HepG2 (cell line): ENCODE measurements at regions not wholly inside any gene's neighbourhood (a gene's known extent, or its start where the extent isn't known, plus 50 kb on each side); places are given as distances from the start of the nearest gene placed in this dataset.

Experiments
- ATAC-seq: fragments of 200-7000 bp; cut with Tn5 transposase; 3 replicates; pipeline ENCODE4 v1.9.1; 2020; ENCODE audit warnings: mild to moderate bottlenecking, moderate library complexity
- BruUV-seq: library from RNA; stranded (reverse); fragments of 400-500 nt; replicated peaks from 2 replicates; lab custom pipeline; 2021; lab: Mats Ljungman, UMichigan
- CTCF ChIA-PET: fragments of 300-600 bp; formaldehyde crosslinking; extraction: SDS; loops from one replicate; lab custom pipeline; 2021; ENCODE audit warnings: low total read pairs, inconsistent platforms, low intra/inter-chr PET ratio; lab: Yijun Ruan, JAX
- POLR2A ChIA-PET: fragments of 350-600 bp; sonication (Branson Sonifier 250); formaldehyde crosslinking; loops from one replicate; lab custom pipeline; 2020; ENCODE audit warnings: antibody characterized with exemption, inconsistent platforms; lab: Yijun Ruan, JAX
- DNase-seq: peaks from one replicate; pipeline ENCODE4 v3.0.0-alpha.2; 2015; ENCODE audit warnings: low spot score
- FAIRE-seq: peaks from 3 replicates; lab custom pipeline; 2011; peaks lifted over from hg19 to GRCh38; lab: Jason Lieb, UNC
- H2AFZ ChIP-seq: one replicate; pipeline ENCODE4 v1.6.1; 2011; ENCODE audit warnings: low read length, inconsistent platforms
- H3K27ac ChIP-seq: fragments of 300-600 bp; 3 replicates; pipeline ENCODE4 v1.8.0; 2011; ENCODE audit warnings: mixed run types, mild to moderate bottlenecking, mixed read lengths, low read length, inconsistent platforms; ENCODE audit not compliant: insufficient read depth; ENCODE audit errors: extremely low read length
- H3K27me3 ChIP-seq, 2 experiments: fragments of 200-600 bp in 1 of 2; 2 replicates in 1 of 2; 3 replicates in 1 of 2; pipeline versions ENCODE4 v1.6.0 to v1.8.0; 2011; ENCODE audit warnings: low read length in 2 of 2, mild to moderate bottlenecking in 2 of 2, moderate library complexity in 2 of 2, inconsistent platforms in 1 of 2; ENCODE audit not compliant: insufficient read depth in 2 of 2, control insufficient read depth in 1 of 2
- H3K36me3 ChIP-seq, 2 experiments: fragments of 200-600 bp in 1 of 2; replicated peaks in 1 of 2; 2 replicates in 1 of 2; 3 replicates in 1 of 2; pipeline versions ENCODE4 v1.5.1 to v1.8.0; 2011; ENCODE audit warnings: low read length in 2 of 2, inconsistent platforms in 1 of 2; ENCODE audit not compliant: insufficient read depth in 2 of 2, control insufficient read depth in 1 of 2
- H3K4me1 ChIP-seq: 2 replicates; pipeline ENCODE4 v1.5.1; 2012; ENCODE audit warnings: low read length, inconsistent platforms; ENCODE audit not compliant: insufficient read depth
- H3K4me2 ChIP-seq: 2 replicates; pipeline ENCODE4 v1.6.0; 2011; ENCODE audit warnings: low read depth, low read length, inconsistent platforms
- H3K4me3 ChIP-seq, 3 experiments: fragments of 200-600 bp in 1 of 3; sonication (generic), shearing (Covaris generic) in 1 of 3; replicated peaks in 1 of 3; 2 replicates each; pipeline ENCODE4 v1.5.1; 2011 to 2016; ENCODE audit warnings: low read length in 3 of 3, inconsistent platforms in 2 of 3, low read depth in 2 of 3, mild to moderate bottlenecking in 2 of 3, control low read depth in 1 of 3, mixed read lengths in 1 of 3; ENCODE audit not compliant: insufficient read depth in 1 of 3
- H3K79me2 ChIP-seq: one replicate; pipeline ENCODE4 v1.6.1; 2011; ENCODE audit warnings: low read length, inconsistent platforms; ENCODE audit not compliant: insufficient read depth
- H3K9ac ChIP-seq: 2 replicates; pipeline ENCODE4 v1.6.0; 2011; ENCODE audit warnings: mild to moderate bottlenecking, low read depth, low read length, inconsistent platforms; ENCODE audit not compliant: insufficient read depth
- H3K9me3 ChIP-seq: 2 replicates; pipeline ENCODE4 v1.5.1; 2012; ENCODE audit warnings: mild to moderate bottlenecking, low read length
- H4K20me1 ChIP-seq: 2 replicates; pipeline ENCODE4 v1.6.0; 2011; ENCODE audit warnings: inconsistent platforms, mild to moderate bottlenecking, low read length, moderate library complexity; ENCODE audit not compliant: insufficient read depth
- ARNTL ChIP-seq: sonication (generic); formaldehyde crosslinking; IDR thresholded peaks from 2 replicates; pipeline ENCODE4 v1.4.0; 2020; ENCODE audit warnings: mild to moderate bottlenecking, missing genetic modification reagents
- MLLT10 ChIP-seq: sonication (generic); formaldehyde crosslinking; IDR thresholded peaks from 2 replicates; pipeline ENCODE4 v1.4.0; 2020; ENCODE audit warnings: missing genetic modification reagents
- POLR2A ChIP-seq, 2 experiments: IDR thresholded peaks; 2 replicates each; pipeline ENCODE4 v1.6.1; 2011; ENCODE audit warnings: low read depth in 2 of 2, low read length in 2 of 2, mild to moderate bottlenecking in 1 of 2, moderate library complexity in 1 of 2; ENCODE audit not compliant: insufficient read depth in 1 of 2
- SMAD3 ChIP-seq: sonication (generic); formaldehyde crosslinking; IDR thresholded peaks from 2 replicates; pipeline ENCODE4 v1.4.0; 2020; ENCODE audit warnings: missing genetic modification reagents
- ZNF367 ChIP-seq: sonication (generic); formaldehyde crosslinking; IDR thresholded peaks from 2 replicates; pipeline ENCODE4 v1.4.0; 2020; ENCODE audit warnings: missing genetic modification reagents, borderline replicate concordance
- WGBS: methylation state at CpG from one replicate; pipeline ENCODE4 v1.1.6; 2017; ENCODE audit warnings: low lambda C conversion rate; 5-methylcytosine and 5-hydroxymethylcytosine counted together
- in situ Hi-C: cut with HindIII; loops from 2 replicates; pipeline ENCODE4 v1.10.0; 2017; ENCODE audit warnings: low pct_unique_long_range_greater_than_20kb; ENCODE audit not compliant: extremely low pct_ligation_motif_present
- intact Hi-C: fragments of 100-400 bp; cut with micrococcal nuclease; formaldehyde crosslinking; loops from one replicate; pipeline ENCODE4 v1.10.0; 2022; ENCODE audit not compliant: unreplicated experiment
- TF ChIP-seq, protein P1 (sequence below): IDR thresholded peaks from 2 replicates; pipeline ENCODE4 v1.6.1; 2012; ENCODE audit warnings: low read depth, low read length, improper control_type of control experiment
- TF ChIP-seq, protein P2 (sequence below): sonication (generic); formaldehyde crosslinking; IDR thresholded peaks from 2 replicates; pipeline ENCODE4 v1.5.0; 2020; ENCODE audit warnings: missing genetic modification reagents
- TF ChIP-seq, protein P3 (sequence below): sonication (generic); formaldehyde crosslinking; IDR thresholded peaks from 2 replicates; pipeline ENCODE4 v1.4.0; 2020; ENCODE audit warnings: mild to moderate bottlenecking, missing genetic modification reagents
- TF ChIP-seq, protein P4 (sequence below): sonication (generic); formaldehyde crosslinking; IDR thresholded peaks from 2 replicates; pipeline ENCODE4 v1.9.0; 2021; ENCODE audit warnings: missing genetic modification reagents, mild to moderate bottlenecking, borderline replicate concordance

DNA sequence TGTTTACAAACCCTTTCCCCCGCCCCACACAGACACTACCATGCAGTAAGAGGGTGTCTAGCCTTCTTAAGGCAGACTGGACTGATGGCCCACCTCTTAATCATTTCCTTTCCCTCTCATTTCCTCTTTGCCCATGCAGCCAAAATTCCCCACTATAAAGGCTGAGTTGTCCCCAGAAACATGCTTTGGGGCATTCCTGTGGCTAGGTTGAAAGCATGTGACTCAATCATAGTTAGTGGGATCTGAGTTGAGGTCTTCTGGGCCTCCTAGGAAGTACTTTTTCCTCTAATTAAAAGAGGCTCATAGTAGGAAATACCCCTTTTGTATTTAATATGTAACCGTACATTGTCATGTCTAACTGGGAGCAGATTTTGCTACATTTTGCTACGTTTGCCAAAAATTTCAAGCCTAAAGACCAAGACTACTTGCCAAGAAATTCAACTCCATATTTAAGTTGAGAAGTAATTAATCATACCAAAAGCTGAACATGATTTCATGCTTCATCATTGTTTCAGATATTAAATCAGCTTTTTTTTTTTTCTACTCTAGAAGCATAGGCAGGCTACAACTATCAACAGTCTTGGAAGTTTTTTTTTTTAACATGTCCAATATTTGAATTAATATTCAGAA lies 174.7 kb downstream of the ADGRL4 start (continued):
- TF ChIP-seq, protein P1, sequence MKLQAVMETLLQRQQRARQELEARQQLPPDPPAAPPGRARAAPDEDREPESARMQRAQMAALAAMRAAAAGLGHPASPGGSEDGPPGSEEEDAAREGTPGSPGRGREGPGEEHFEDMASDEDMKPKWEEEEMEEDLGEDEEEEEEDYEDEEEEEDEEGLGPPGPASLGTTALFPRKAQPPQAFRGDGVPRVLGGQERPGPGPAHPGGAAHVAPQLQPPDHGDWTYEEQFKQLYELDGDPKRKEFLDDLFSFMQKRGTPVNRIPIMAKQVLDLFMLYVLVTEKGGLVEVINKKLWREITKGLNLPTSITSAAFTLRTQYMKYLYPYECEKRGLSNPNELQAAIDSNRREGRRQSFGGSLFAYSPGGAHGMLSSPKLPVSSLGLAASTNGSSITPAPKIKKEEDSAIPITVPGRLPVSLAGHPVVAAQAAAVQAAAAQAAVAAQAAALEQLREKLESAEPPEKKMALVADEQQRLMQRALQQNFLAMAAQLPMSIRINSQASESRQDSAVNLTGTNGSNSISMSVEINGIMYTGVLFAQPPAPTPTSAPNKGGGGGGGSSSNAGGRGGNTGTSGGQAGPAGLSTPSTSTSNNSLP, result no peak

DNA sequence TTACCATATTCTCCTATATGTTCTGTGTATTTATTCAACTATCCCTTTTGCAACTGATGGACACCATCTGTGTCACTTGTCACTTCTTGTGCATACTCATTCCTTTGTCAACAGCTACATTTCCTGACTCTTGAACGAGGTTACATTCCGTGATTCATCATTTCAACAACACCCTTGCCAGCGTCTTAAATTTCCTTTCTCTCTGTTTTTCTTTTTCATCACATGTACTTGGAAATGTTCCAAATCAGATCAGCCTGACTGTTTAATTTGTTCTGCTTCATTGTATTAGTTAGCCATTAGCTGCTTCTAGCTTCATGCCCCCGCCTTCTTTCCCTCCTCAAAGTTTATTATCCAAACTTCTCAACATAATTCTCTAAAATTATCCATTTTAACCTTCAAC lies 173.0 kb downstream of the ADGRL4 start:
- no peak for DNase-seq
- Histone ChIP-seq H3K4me2 (no peak overlapping the region), H3K27me3 (no peaks in the 10 kb centered on the region), H3K4me3 (no peak overlapping the region), H3K36me3 (no peaks in the 10 kb centered on the region), H3K9me3 (peaks cover 11% of the 10 kb centered on the region), H4K20me1 (no peaks in the 10 kb centered on the region), H3K27ac (no peak overlapping the region), H3K4me1 (no peaks in the 10 kb centered on the region), H3K9ac (no peak overlapping the region), H3K79me2 (no peaks in the 10 kb centered on the region), H2AFZ (no peak overlapping the region)
- WGBS, result 7% methylated on average over 4 of the region's 4 CpGs
- ATAC-seq, result no peak
- CTCF ChIA-PET, result no interaction called here
- FAIRE-seq, result no peak
- no peak for TF ChIP-seq ZNF367
- TF ChIP-seq, protein P2, sequence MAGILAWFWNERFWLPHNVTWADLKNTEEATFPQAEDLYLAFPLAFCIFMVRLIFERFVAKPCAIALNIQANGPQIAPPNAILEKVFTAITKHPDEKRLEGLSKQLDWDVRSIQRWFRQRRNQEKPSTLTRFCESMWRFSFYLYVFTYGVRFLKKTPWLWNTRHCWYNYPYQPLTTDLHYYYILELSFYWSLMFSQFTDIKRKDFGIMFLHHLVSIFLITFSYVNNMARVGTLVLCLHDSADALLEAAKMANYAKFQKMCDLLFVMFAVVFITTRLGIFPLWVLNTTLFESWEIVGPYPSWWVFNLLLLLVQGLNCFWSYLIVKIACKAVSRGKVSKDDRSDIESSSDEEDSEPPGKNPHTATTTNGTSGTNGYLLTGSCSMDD (CRISPR knock-in tag), result no peak
- TF ChIP-seq, protein P3, sequence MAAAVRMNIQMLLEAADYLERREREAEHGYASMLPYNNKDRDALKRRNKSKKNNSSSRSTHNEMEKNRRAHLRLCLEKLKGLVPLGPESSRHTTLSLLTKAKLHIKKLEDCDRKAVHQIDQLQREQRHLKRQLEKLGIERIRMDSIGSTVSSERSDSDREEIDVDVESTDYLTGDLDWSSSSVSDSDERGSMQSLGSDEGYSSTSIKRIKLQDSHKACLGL, result no peak
- TF ChIP-seq, protein P4, sequence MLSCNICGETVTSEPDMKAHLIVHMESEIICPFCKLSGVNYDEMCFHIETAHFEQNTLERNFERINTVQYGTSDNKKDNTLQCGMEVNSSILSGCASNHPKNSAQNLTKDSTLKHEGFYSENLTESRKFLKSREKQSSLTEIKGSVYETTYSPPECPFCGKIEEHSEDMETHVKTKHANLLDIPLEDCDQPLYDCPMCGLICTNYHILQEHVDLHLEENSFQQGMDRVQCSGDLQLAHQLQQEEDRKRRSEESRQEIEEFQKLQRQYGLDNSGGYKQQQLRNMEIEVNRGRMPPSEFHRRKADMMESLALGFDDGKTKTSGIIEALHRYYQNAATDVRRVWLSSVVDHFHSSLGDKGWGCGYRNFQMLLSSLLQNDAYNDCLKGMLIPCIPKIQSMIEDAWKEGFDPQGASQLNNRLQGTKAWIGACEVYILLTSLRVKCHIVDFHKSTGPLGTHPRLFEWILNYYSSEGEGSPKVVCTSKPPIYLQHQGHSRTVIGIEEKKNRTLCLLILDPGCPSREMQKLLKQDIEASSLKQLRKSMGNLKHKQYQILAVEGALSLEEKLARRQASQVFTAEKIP (CRISPR knock-in tag), result no peak
- TF ChIP-seq MLLT10 (CRISPR knock-in tag), result no peak
- no peak for TF ChIP-seq SMAD3
- TF ChIP-seq POLR2A (IDR thresholded peaks at IDR 0.05; ENCODE audit: insufficient read depth in 1 of 2, low read depth in 2 of 2, low read length in 2 of 2), result no peak
- TF ChIP-seq ARNTL (CRISPR knock-in tag), result no peak
- intact Hi-C loops (no loop called here), in situ Hi-C loops (loop anchor here (25.0 kb wide), 1 partner anchor 529 kb away; no protein-coding TSS in a partner anchor)
- POLR2A ChIA-PET, result no interaction called here
- no TSS peak for BruUV-seq
